Mammary epithelial cell (primary cell): ENCODE measurements at regions not wholly inside any gene's neighbourhood (a gene's known extent, or its start where the extent isn't known, plus 50 kb on each side); places are given as distances from the start of the nearest gene placed in this dataset.

ENCODE experiments used
- CTCF ChIP-seq, 2 donors: IDR thresholded peaks in 1 of 2; conservative IDR thresholded peaks in 1 of 2; 2 replicates each; pipeline ENCODE4 v1.5.1; 2011 to 2012; ENCODE audit warnings: inconsistent platforms in 2 of 2, low read length in 2 of 2, mild to moderate bottlenecking in 2 of 2, control low read depth in 1 of 2, low read depth in 1 of 2; ENCODE audit not compliant: insufficient read depth in 1 of 2; ENCODE audit errors: extremely low read depth in 1 of 2
- EZH2 ChIP-seq: IDR thresholded peaks from 2 replicates; pipeline ENCODE4 v1.6.1; 2012; ENCODE audit warnings: low read length, inconsistent platforms, borderline replicate concordance

GRCh38 chr5:7000310-7000709 lies 287.1 kb downstream of the TENT4A start:
- TF ChIP-seq CTCF (conservative IDR thresholded peaks at IDR 0.05 in 1 of 2, IDR thresholded peaks at IDR 0.05 in 1 of 2; ENCODE audit: extremely low read depth in 1 of 2, insufficient read depth in 1 of 2, low read depth in 1 of 2, low read length in 2 of 2) (no peak), EZH2 (no peak)
